ENCODE measurements at regions not wholly inside any gene's neighbourhood (a gene's known extent, or its start where the extent isn't known, plus 50 kb on each side); places are given as distances from the start of the nearest gene placed in this dataset.

- TF ChIP-seq ZNF175 (CRISPR knock-in tag; IDR thresholded peaks at IDR 0.05; ENCODE audit: low read depth), result no peak
- no peak for TF ChIP-seq ZFPM2 (CRISPR knock-in tag; IDR thresholded peaks at IDR 0.05)
- TF ChIP-seq SRSF9 (IDR thresholded peaks at IDR 0.05; ENCODE audit: borderline replicate concordance, low read depth, low read length), result no peak
- TF ChIP-seq, protein P1, sequence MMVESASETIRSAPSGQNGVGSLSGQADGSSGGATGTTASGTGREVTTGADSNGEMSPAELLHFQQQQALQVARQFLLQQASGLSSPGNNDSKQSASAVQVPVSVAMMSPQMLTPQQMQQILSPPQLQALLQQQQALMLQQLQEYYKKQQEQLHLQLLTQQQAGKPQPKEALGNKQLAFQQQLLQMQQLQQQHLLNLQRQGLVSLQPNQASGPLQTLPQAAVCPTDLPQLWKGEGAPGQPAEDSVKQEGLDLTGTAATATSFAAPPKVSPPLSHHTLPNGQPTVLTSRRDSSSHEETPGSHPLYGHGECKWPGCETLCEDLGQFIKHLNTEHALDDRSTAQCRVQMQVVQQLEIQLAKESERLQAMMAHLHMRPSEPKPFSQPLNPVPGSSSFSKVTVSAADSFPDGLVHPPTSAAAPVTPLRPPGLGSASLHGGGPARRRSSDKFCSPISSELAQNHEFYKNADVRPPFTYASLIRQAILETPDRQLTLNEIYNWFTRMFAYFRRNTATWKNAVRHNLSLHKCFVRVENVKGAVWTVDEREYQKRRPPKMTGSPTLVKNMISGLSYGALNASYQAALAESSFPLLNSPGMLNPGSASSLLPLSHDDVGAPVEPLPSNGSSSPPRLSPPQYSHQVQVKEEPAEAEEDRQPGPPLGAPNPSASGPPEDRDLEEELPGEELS (CRISPR knock-in tag; IDR thresholded peaks at IDR 0.05; ENCODE audit: borderline replicate concordance), result no peak
These were observed 80.6 kb upstream of the BHLHE23 start (continued) for GRCh38 chr20:63087236-63087871.

DNA sequence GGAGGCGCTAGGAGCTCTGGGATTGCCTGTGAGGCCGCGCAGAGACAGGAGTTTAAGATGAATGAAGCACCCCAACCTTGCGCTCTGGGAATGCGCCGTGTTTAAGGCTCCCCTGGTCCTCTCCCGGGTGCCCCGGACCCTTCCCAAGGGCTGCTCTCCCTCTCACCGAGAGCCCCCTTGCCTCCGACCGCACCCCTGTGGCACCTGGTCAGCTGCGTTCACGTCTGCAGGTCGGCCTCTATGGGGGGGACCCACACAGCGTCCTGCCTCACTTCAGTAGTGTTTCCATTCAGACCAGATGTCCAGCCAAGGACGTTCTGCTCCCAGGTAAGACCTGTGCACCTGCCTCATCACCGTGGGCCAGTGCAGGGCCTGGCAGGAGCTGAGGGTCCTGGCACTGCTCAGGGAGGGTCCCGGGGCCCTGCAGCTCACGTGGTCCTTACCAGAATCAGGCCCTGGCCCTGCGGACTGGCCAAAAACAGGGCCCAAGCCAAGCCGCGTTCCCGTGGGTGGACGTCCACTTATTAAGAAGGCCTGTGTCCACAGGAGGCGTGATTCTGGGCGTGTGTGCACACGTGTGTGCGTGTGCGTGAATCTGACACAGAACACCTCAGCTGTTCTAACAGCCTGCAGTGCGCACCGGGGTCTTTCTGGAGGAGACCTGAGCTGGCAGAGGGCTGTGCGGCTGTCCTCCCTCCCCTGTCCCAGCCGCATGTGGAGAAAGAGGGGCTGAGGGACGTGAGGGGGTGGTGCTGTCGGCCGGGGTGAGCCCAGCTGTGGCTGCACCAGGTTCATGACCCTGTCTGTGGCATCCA lies 79.9 kb upstream of the BHLHE23 start:
- ATAC-seq (no peak), FAIRE-seq (no peak), DNase-seq (ENCODE audit: extremely low read depth in 1 of 4, low spot score in 3 of 4) (no peak)
- Histone ChIP-seq H3K4me1 (replicated peaks in 1 of 2; ENCODE audit: control insufficient read depth in 2 of 2, insufficient read depth in 2 of 2, low read length in 2 of 2) (no peaks in the 10 kb centered on the region; a peak in 1 of 5 replicates), H3K36me3 (ENCODE audit: control insufficient read depth, insufficient read depth, low read length) (no peaks in the 10 kb centered on the region), H2AFZ (ENCODE audit: low read depth, low read length) (no peak overlapping the region), H3K27me3 (ENCODE audit: control insufficient read depth in 2 of 2, insufficient read depth in 2 of 2, low read length in 2 of 2) (peaks cover 42 to 92% of the 10 kb centered on the region in 2 experiments), H3K9me3 (replicated peaks; ENCODE audit: control insufficient read depth, insufficient read depth, low read depth, low read length) (no peaks in the 10 kb centered on the region), H3K79me2 (ENCODE audit: control insufficient read depth, insufficient read depth, low read length) (no peaks in the 10 kb centered on the region), H3K4me2 (ENCODE audit: insufficient read depth, low read length) (no peak overlapping the region), H3K9me1 (ENCODE audit: control insufficient read depth, insufficient read depth, low read length) (no peaks in the 10 kb centered on the region), H3K4me3 (no peak overlapping the region), H3K27ac (ENCODE audit: extremely low read depth, low read depth, low read length) (no peak overlapping the region), H3K9ac (ENCODE audit: insufficient read depth in 1 of 2, low read depth in 2 of 2, low read length in 2 of 2) (no peak overlapping the region), H4K20me1 (replicated peaks; ENCODE audit: control insufficient read depth, insufficient read depth, low read length) (peaks cover 21% of the 10 kb centered on the region; the same call in 1 of the 2 replicates)
- ChIA-PET POLR2A (interaction anchor here (0.7 kb wide), 1 partner anchor 49 kb away, joined by 3 read pairs; no protein-coding TSS in a partner anchor), CTCF (ENCODE audit: low intra/inter-chr PET ratio) (no interaction called here)
- WGBS (ENCODE audit: insufficient coverage, low coverage, missing lambda C conversion rate), result 2% methylated on average over 32 of the region's 36 CpGs
- TF ChIP-seq NR2C2 (CRISPR knock-in tag; IDR thresholded peaks at IDR 0.05) (no peak), NR2C2 (tag; IDR thresholded peaks at IDR 0.05) (no peak), NCOA1 (IDR thresholded peaks at IDR 0.05; ENCODE audit: low read depth) (no peak), PTRF (tag; IDR thresholded peaks at IDR 0.05) (no peak), NFE2 (IDR thresholded peaks at IDR 0.05; ENCODE audit: low read depth) (no peak), ZZZ3 (IDR thresholded peaks at IDR 0.05) (no peak), MEF2A (IDR thresholded peaks at IDR 0.05; ENCODE audit: control insufficient read depth, low read depth, low read length) (no peak), ZBED1 (IDR thresholded peaks at IDR 0.05) (no peak), ZFP36 (IDR thresholded peaks at IDR 0.05; ENCODE audit: low read depth, low read length, partially characterized antibody) (no peak), ZC3H11A (IDR thresholded peaks at IDR 0.05; ENCODE audit: low read depth, low read length) (no peak), ETV5 (CRISPR knock-in tag; IDR thresholded peaks at IDR 0.05; ENCODE audit: low read depth) (no peak), L3MBTL2 (IDR thresholded peaks at IDR 0.05) (no peak), HNRNPUL1 (IDR thresholded peaks at IDR 0.05; ENCODE audit: low read length) (no peak)
- in situ Hi-C loops (cut with MboI) (no loop called here), intact Hi-C loops (cut with micrococcal nuclease) (no loop called here)
- no TSS peak for BruUV-seq (replicated peaks)

All from K562 (cell line).